ENCODE measurements at regions not wholly inside any gene's neighbourhood (a gene's known extent, or its start where the extent isn't known, plus 50 kb on each side); places are given as distances from the start of the nearest gene placed in this dataset.
A peak's percentile ranks its signal among the peaks of the same experiment; 100 is the strongest.

DNA sequence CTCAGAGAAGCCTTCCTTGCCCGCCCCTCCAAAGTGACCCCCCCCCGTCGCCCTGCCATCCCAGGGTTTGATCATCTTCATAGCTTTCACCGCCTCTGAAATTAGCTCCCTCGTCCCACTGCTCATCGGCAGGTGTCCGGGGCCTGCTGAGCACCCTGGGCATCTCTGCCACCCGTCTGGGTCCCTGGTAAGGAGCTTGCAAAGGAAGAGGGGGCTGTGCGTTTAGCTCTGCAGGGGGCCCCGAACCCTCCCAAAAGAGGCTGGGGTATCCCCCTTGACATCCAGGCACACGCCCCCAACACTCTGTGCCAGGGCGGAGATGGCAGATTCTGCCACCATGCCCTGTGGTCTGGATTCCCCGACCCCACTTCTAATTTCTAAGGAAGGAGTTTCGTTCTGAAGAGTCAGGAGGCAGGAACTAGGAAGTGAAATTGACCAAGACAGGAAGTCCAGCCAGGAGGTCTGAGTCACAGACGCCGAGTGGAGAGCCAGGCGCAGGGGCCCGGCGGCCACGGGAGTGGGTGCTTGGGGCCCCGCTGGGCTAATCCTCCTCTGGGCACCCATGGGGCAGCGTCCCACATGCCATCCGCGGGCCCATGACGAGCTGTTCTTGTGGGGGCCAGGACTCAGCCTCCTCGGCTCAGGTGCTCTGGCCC is 95.7 kb downstream of the RFLNA start:
- DNase-seq (ENCODE audit: low read depth): no peak
- TF ChIP-seq, protein P1, sequence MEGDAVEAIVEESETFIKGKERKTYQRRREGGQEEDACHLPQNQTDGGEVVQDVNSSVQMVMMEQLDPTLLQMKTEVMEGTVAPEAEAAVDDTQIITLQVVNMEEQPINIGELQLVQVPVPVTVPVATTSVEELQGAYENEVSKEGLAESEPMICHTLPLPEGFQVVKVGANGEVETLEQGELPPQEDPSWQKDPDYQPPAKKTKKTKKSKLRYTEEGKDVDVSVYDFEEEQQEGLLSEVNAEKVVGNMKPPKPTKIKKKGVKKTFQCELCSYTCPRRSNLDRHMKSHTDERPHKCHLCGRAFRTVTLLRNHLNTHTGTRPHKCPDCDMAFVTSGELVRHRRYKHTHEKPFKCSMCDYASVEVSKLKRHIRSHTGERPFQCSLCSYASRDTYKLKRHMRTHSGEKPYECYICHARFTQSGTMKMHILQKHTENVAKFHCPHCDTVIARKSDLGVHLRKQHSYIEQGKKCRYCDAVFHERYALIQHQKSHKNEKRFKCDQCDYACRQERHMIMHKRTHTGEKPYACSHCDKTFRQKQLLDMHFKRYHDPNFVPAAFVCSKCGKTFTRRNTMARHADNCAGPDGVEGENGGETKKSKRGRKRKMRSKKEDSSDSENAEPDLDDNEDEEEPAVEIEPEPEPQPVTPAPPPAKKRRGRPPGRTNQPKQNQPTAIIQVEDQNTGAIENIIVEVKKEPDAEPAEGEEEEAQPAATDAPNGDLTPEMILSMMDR (conservative IDR thresholded peaks at IDR 0.05; ENCODE audit: low read depth, low read length): no peak
- H3K4me3 ChIP-seq (ENCODE audit: low read depth, low read length): no peak overlapping the region

DNA sequence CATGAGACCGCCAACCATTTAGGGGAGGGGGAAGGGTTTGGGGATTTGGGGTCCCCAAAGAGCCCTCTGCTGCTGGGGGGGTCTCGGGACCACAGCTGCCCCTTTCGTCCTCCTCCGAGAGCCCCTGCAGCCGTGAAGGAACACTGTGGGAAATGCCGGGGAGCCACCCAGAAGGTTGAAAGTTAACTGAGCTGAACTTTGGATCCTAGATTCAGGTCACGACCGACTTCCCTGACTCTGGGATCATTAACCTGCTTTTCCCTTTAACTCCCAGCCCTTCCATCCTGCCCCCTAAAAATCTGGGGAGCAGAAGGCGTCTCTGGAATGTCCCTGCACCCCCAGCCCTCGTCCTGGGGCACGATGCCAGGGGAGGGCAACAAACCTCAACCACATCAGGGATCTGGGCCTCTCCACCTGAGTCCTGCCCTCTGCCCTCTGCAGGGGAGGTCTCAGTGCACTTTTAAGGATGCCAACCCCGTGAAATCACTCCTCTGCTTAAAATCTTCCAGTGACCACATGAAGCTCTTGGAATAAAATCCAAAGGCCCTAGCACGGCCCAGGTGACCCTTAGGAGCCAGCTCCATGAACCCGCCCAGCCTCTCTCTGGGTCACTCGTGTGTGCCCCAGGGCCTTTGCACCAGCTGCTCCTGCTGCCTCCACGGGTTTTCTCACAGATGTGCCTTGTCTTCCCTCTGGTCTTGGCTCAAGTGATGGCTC is 95.0 kb downstream of the RFLNA start:
- H3K4me3 ChIP-seq (ENCODE audit: low read depth, low read length): peak overlapping the region; percentile 64
- DNase-seq (ENCODE audit: low read depth): no peak
- TF ChIP-seq, protein P1 (conservative IDR thresholded peaks at IDR 0.05; ENCODE audit: low read depth, low read length): no peak

DNA sequence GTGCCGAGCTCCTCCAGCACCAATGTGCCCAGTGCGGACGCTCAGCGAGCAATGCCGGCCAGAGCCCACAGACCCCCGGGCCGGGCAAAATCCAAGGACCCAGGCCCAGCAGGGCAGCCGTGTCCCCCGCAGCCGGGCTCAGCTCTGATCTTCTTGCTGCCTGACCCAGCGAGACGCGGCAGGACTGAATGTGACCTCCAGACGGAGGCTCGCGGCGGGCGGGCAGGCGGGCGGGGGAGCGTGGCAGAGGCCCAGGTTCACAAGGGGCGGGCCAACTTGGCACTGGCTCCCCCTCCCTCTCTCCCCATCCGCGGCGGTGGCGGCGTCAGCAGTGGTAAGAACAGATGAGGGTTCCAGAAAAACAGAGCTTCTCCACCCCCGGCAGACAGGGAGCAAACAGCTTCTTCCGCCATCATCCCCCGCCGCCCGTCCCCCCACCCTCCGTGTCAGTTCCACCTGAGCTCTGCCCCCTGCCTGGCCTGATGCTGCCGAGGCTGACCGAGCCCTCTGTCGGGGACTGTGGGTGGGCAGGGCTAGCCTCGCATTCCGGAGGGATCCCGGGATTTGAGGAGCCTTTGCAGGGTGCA is 94.3 kb downstream of the RFLNA start:
- H3K4me3 ChIP-seq (ENCODE audit: low read depth, low read length): peak overlapping the region; percentile 64
- no peak for DNase-seq (ENCODE audit: low read depth)

DNA sequence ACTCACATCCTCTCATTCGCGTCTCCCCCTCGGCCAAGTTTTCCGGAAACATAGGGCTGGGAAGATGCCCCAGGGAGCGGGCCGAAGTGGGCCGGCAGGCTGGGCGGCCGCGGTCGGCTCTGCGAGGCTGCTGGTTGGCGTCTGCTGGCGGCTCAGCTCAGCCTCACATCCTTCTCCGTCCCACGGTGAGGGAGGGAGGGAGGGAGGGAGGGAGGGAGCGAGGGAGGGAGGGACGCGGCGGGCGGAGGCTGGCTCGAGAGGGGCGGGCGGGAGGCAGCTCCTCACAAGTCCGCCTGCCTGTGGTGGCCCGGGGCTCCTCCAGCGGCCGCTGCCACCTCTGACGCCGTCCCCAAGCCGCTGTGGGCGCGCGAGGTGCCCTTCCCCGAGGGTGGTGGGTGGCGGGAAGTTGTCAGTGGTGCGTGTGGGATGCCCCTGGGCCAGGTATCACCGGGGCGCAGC is 93.8 kb downstream of the RFLNA start:
- DNase-seq (ENCODE audit: low read depth): no peak
- peak overlapping the region; percentile 64 for H3K4me3 ChIP-seq (ENCODE audit: low read depth, low read length)
- TF ChIP-seq, protein P1 (conservative IDR thresholded peaks at IDR 0.05; ENCODE audit: low read depth, low read length): no peak

More for the DNA sequence above, 94.3 kb downstream of the RFLNA start:
- TF ChIP-seq, protein P1 (conservative IDR thresholded peaks at IDR 0.05; ENCODE audit: low read depth, low read length): no peak

DNA sequence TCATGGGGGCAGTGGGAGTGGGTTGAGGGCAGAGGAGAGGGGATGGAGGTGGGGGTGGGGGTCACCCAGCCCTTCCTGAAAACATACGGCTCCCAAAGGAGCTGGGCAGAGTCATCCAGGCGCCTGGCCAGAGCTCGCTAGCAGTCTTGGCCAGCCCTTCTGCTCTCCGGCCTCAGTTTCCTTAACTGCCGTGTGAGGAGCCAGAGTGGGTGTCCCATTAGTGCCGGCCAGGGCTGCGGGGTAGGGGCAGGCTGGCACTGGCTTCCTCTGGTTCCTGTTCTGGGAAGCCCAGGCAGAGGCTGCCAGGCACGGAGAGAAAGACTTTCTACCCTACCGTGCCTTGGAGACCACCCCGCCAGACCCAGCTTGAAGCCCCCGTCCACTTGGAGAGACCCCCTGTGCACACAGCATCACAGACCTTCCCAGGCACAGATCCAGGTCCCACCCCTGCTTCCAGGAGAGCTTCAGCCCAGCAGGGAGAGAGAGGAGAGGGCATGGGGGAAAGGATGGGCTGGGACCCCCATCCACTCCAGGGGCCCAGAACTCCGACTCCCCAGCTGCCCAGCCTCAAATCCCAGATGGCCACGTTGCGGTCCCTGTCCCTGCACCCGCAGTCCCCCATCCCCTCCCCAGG is 93.3 kb downstream of the RFLNA start:
- peak overlapping the region; percentile 64 for H3K4me3 ChIP-seq (ENCODE audit: low read depth, low read length)
- TF ChIP-seq, protein P1 (conservative IDR thresholded peaks at IDR 0.05; ENCODE audit: low read depth, low read length): no peak
- DNase-seq (ENCODE audit: low read depth): no peak

DNA sequence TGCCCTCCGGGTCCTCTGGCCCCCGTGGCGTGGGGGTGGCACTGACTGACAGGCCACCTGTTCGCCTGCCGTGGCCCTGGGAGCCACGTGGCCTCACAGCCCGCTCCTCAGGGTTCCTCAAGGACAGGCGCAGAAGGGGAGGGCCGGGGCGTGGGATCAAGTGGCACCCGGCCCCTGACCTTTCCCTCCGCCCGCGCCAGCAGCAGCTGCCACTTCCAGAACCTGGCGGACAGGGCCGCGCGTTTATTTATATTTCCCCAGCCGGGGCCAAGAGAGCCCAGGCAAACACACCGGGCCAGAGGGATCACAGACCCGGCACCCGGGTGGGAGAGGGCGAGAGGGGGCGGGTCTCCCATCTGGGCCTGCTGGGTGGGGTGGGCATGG is 92.6 kb downstream of the RFLNA start:
- no peak for DNase-seq (ENCODE audit: low read depth)
- peak overlapping the region; percentile 64 for H3K4me3 ChIP-seq (ENCODE audit: low read depth, low read length)
- TF ChIP-seq, protein P1 (conservative IDR thresholded peaks at IDR 0.05; ENCODE audit: low read depth, low read length): no peak

Data from epithelial cell of proximal tubule (primary cell).